ENCODE measurements at regions not wholly inside any gene's neighbourhood (a gene's known extent, or its start where the extent isn't known, plus 50 kb on each side); places are given as distances from the start of the nearest gene placed in this dataset.

DNA sequence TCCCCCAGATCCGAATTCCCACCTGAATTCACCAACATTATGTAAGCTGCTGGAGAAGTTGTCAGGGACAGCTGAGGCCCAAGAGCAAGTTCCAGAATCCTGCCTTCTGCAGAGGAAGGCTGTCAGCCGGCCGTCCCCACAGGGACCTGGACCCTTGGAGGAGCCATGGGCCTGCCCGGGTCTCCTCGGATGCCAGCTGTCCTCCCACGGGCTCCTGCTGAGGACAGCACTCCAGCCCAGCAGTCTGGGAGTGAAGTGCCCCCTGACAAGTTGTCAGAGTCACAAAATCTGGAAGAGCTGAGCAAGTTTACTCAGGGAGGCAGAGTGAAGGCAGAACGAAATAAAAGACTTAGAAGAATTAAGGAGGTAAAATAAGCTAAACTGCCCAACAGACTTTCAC is 192.5 kb upstream of the DAPK1 start:
- H3K4me3 Mint-ChIP-seq, result no peak overlapping the region
- peak overlapping the region; percentile 6 for H3K27ac Mint-ChIP-seq
- H3K36me3 Mint-ChIP-seq, result no peaks in the 10 kb centered on the region
- no peak for DNase-seq (ENCODE audit: extremely low spot score, unreplicated experiment)
- peaks cover 30% of the 10 kb centered on the region for H3K4me1 Mint-ChIP-seq (ENCODE audit: unreplicated experiment)
- no peaks in the 10 kb centered on the region for H3K9me3 Mint-ChIP-seq
- peaks cover 27% of the 10 kb centered on the region for H3K27me3 Mint-ChIP-seq
- TF ChIP-seq, protein P1, sequence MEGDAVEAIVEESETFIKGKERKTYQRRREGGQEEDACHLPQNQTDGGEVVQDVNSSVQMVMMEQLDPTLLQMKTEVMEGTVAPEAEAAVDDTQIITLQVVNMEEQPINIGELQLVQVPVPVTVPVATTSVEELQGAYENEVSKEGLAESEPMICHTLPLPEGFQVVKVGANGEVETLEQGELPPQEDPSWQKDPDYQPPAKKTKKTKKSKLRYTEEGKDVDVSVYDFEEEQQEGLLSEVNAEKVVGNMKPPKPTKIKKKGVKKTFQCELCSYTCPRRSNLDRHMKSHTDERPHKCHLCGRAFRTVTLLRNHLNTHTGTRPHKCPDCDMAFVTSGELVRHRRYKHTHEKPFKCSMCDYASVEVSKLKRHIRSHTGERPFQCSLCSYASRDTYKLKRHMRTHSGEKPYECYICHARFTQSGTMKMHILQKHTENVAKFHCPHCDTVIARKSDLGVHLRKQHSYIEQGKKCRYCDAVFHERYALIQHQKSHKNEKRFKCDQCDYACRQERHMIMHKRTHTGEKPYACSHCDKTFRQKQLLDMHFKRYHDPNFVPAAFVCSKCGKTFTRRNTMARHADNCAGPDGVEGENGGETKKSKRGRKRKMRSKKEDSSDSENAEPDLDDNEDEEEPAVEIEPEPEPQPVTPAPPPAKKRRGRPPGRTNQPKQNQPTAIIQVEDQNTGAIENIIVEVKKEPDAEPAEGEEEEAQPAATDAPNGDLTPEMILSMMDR (conservative IDR thresholded peaks at IDR 0.05), result no peak

DNA sequence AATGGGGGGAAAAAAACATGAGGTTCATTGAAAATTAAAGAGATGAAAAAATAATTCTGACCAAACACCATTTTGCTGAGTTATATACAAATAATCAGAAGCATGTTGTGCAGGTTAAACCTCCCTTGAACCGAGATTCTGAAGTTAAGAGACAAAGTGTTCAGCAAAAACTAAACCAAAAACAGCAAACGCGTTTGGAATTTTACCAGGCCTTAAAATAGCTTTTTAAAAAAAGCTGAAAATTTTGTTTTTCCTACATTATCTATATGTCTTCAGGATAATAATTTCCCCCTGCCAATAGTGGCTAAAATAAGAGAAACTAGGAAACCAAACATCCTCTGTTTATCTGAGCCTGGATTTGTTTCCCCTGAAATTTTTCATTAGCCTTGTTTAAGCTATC is 191.7 kb upstream of the DAPK1 start:
- peaks cover 25% of the 10 kb centered on the region for H3K27me3 Mint-ChIP-seq
- H3K27ac Mint-ChIP-seq, result no peak overlapping the region
- no peaks in the 10 kb centered on the region for H3K36me3 Mint-ChIP-seq
- peaks cover 30% of the 10 kb centered on the region for H3K4me1 Mint-ChIP-seq (ENCODE audit: unreplicated experiment)
- H3K9me3 Mint-ChIP-seq, result no peaks in the 10 kb centered on the region
- H3K4me3 Mint-ChIP-seq, result no peak overlapping the region
- TF ChIP-seq, protein P1 (conservative IDR thresholded peaks at IDR 0.05), result no peak
- DNase-seq (ENCODE audit: extremely low spot score, unreplicated experiment), result no peak

DNA sequence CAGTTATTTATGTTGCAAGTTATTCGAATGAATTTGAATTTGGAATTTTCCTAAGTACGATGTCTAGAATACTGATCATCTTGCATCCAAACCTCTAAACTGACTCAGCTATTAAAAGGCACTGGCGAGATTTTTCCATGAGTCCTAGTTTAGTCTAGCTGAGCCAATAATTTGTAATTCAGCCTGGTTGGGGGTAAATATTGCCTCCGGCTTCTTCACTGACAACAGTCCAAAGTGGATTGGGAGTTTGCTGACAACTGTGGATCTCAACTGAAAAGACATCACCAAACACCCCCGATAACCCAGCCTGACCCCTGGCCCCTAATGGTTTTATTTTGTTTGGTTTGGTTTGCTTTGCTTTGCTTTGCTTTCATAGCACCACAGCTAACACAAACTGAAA is 189.8 kb upstream of the DAPK1 start:
- TF ChIP-seq, protein P1 (conservative IDR thresholded peaks at IDR 0.05), result no peak
- Mint-ChIP-seq H3K4me3 (no peak overlapping the region), H3K4me1 (ENCODE audit: unreplicated experiment) (peaks cover 27% of the 10 kb centered on the region), H3K36me3 (no peaks in the 10 kb centered on the region), H3K27me3 (peaks cover 22% of the 10 kb centered on the region), H3K9me3 (peaks cover 4% of the 10 kb centered on the region), H3K27ac (no peak overlapping the region)
- no peak for DNase-seq (ENCODE audit: extremely low spot score, unreplicated experiment)

DNA sequence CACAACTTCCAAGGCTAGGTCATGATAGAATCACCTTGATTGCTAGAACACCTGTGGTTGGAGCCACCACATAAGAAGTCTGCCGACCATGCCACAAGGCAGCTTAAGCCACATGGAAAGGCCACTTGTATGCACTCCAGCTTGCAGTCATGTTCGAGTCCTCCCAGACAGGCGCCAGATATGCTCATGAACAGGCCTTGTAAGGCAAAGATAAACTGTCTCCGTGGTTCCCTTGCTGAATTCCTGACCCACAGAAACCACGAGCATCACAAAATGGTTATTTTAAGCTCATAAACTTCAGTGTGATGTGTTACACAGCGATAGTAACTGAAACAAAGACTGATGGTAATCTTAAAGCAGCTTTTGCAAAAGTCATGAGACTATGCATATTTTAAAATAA is 188.4 kb upstream of the DAPK1 start:
- Mint-ChIP-seq H3K4me1 (ENCODE audit: unreplicated experiment) (peaks cover 27% of the 10 kb centered on the region), H3K27ac (no peak overlapping the region), H3K9me3 (peaks cover 4% of the 10 kb centered on the region), H3K27me3 (peaks cover 23% of the 10 kb centered on the region), H3K36me3 (no peaks in the 10 kb centered on the region), H3K4me3 (no peak overlapping the region)
- TF ChIP-seq, protein P1 (conservative IDR thresholded peaks at IDR 0.05), result no peak
- DNase-seq (ENCODE audit: extremely low spot score, unreplicated experiment), result no peak

DNA sequence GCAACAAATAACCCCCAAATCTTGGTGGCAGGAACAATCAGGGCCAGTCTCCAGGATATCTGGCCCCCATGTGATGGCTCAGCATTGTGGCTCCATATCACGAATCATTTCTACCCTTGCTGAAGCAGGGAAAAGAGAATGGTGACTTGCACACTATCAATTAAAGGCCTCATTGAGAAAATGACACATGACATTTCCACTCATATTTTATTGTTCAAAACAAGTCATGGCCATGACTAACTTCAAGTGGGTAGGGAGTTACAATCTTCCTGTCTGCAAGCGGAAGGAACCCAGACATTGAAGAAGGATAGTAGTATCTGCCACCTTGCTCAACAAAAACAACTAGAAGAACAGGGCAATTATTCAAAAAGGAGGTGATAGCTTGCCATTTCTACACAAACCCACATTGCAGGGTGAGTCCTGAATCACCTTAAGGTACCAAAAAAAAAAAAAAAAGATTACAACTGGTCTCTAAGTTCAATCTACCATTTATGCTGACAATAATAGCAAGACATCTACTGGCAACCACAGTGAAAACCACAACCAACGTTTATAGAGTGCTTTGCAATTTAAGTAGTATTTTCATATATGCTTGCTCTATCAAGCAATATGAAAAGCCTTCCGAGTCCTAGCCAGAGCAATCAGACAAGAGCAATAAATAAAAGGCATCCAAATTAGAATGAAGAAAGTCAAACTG is 186.7 kb upstream of the DAPK1 start:
- H3K9me3 Mint-ChIP-seq, result peaks cover 13% of the 10 kb centered on the region
- H3K36me3 Mint-ChIP-seq, result no peaks in the 10 kb centered on the region
- H3K4me3 Mint-ChIP-seq, result no peak overlapping the region
- H3K4me1 Mint-ChIP-seq (ENCODE audit: unreplicated experiment), result peaks cover 15% of the 10 kb centered on the region
- H3K27me3 Mint-ChIP-seq, result peaks cover 11% of the 10 kb centered on the region
- no peak for DNase-seq (ENCODE audit: extremely low spot score, unreplicated experiment)
- TF ChIP-seq, protein P1 (conservative IDR thresholded peaks at IDR 0.05), result no peak
- H3K27ac Mint-ChIP-seq, result no peak overlapping the region
